PFSK-1 (cell line): ENCODE measurements at regions not wholly inside any gene's neighbourhood (a gene's known extent, or its start where the extent isn't known, plus 50 kb on each side); places are given as distances from the start of the nearest gene placed in this dataset.

ENCODE experiments used
- POLR2AphosphoS5 ChIP-seq: IDR thresholded peaks from 2 replicates; pipeline ENCODE4 v1.6.1; 2012; ENCODE audit warnings: low read depth, mild to moderate bottlenecking, control low read depth, low read length, moderate library complexity
- REST ChIP-seq, 2 experiments: IDR thresholded peaks; 2 replicates each; pipeline versions ENCODE4 v1.6.1 to v1.8.0; 2011 to 2012; ENCODE audit warnings: low read depth in 2 of 2, low read length in 2 of 2, control low read depth in 1 of 2, inconsistent platforms in 1 of 2, mild to moderate bottlenecking in 1 of 2, moderate library complexity in 1 of 2; ENCODE audit not compliant: insufficient read depth in 1 of 2
- SIN3A ChIP-seq: IDR thresholded peaks from 2 replicates; pipeline ENCODE4 v1.6.1; 2012; ENCODE audit warnings: mild to moderate bottlenecking, low read length, moderate library complexity, borderline replicate concordance; ENCODE audit not compliant: insufficient read depth
- TAF1 ChIP-seq: IDR thresholded peaks from 2 replicates; pipeline ENCODE4 v1.6.1; 2012; ENCODE audit warnings: low read length, control low read depth, borderline replicate concordance; ENCODE audit not compliant: insufficient read depth

DNA sequence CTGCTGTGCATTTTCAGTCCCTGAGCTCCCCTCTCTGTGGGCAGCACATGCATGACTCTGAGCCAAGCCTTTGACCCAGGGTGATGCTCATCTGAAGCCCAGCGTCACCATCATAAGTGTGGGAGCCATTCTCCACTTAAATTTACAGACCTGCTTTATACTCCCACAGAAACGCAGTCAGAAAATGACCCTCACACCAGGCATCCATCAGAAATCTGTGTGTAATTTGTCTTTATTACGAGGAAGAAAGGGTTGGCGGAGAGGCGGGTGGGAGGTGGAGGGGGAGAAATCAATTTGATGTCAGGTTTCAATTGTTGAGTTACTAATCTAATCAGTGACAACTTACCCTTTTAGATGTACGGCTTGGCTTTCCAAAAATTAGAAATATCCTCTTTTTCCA, 353.6 kb downstream of the MAFB start:
- no peak for TF ChIP-seq REST (IDR thresholded peaks at IDR 0.05; ENCODE audit: insufficient read depth in 1 of 2, low read depth in 2 of 2, low read length in 2 of 2)
- TF ChIP-seq POLR2AphosphoS5: no peak
- no peak for TF ChIP-seq SIN3A
- no peak for TF ChIP-seq TAF1
